HG03175 (cell line): ENCODE measurements at regions not wholly inside any gene's neighbourhood (a gene's known extent, or its start where the extent isn't known, plus 50 kb on each side); places are given as distances from the start of the nearest gene placed in this dataset.
"Not testable (repeated sequence)": the region's sequence is repeated elsewhere in the genome, so short reads cannot be mapped to it uniquely, and the experiment has no call there.

Experiments
- ATAC-seq: cut with Tn5 transposase; IDR thresholded peaks from one replicate; pipeline ENCODE4 v1.9.1; 2021; ENCODE audit warnings: mild to moderate bottlenecking, moderate library complexity; ENCODE audit not compliant: unreplicated experiment

GRCh38 chr4:101670897-101671296 is 119.6 kb upstream of the BANK1 start:
- no peak for ATAC-seq

- ATAC-seq: no peak
These were observed 120.2 kb upstream of the BANK1 start for GRCh38 chr4:101670370-101670769.

- ATAC-seq: no peak
These were observed 120.7 kb upstream of the BANK1 start for GRCh38 chr4:101669832-101670188.

GRCh38 chr4:101669138-101669831 is 121.2 kb upstream of the BANK1 start:
- no peak for ATAC-seq

GRCh38 chr4:101667348-101667747 is 123.2 kb upstream of the BANK1 start:
- no peak for ATAC-seq

GRCh38 chr4:101660607-101661006 is 129.9 kb upstream of the BANK1 start:
- no peak for ATAC-seq

- ATAC-seq: no peak
These were observed 134.7 kb upstream of the BANK1 start for GRCh38 chr4:101655857-101656256.

- no peak for ATAC-seq
These were observed 135.5 kb upstream of the BANK1 start for GRCh38 chr4:101655005-101655404.

- no peak for ATAC-seq
These were observed 138.8 kb upstream of the BANK1 start for GRCh38 chr4:101651778-101652177.

GRCh38 chr4:101649790-101650515 is 140.6 kb upstream of the BANK1 start:
- ATAC-seq: no peak

GRCh38 chr4:101647710-101648034 is 142.9 kb upstream of the BANK1 start:
- no peak for ATAC-seq

GRCh38 chr4:101644516-101644915 is 146.0 kb upstream of the BANK1 start:
- no peak for ATAC-seq

- ATAC-seq: no peak
These were observed 147.2 kb upstream of the BANK1 start for GRCh38 chr4:101643186-101643837.

- not testable (repeated sequence) for ATAC-seq
These were observed 157.8 kb upstream of the BANK1 start for GRCh38 chr4:101632766-101633165.

- ATAC-seq: no peak
These were observed 160.1 kb upstream of the BANK1 start for GRCh38 chr4:101630319-101630986.

GRCh38 chr4:101621120-101621519 is 169.4 kb upstream of the BANK1 start:
- no peak for ATAC-seq

GRCh38 chr4:101615652-101616051 is 174.9 kb upstream of the BANK1 start:
- ATAC-seq: no peak

- not testable (repeated sequence) for ATAC-seq
These were observed 183.5 kb upstream of the BANK1 start for GRCh38 chr4:101606989-101607388.

GRCh38 chr4:101604976-101605375 is 185.6 kb upstream of the BANK1 start:
- no peak for ATAC-seq

GRCh38 chr4:101600287-101600686 is 190.2 kb upstream of the BANK1 start:
- no peak for ATAC-seq

GRCh38 chr4:101599620-101600019 is 190.9 kb upstream of the BANK1 start:
- no peak for ATAC-seq
